GM13976 (cell line): ENCODE measurements at regions not wholly inside any gene's neighbourhood (a gene's known extent, or its start where the extent isn't known, plus 50 kb on each side); places are given as distances from the start of the nearest gene placed in this dataset.

Experiments
- DNase-seq: peaks from one replicate; pipeline ENCODE4 v3.0.0; 2012; ENCODE audit warnings: low spot score
- CTCF ChIP-seq: IDR thresholded peaks from 2 replicates; pipeline ENCODE4 v1.5.1; 2012; ENCODE audit warnings: borderline replicate concordance, mild to moderate bottlenecking; ENCODE audit not compliant: insufficient read depth; ENCODE audit errors: extremely low read depth, missing control alignments, control extremely low read depth
- in situ Hi-C: fragments of 300-500 bp; cut with MboI; formaldehyde crosslinking; loops from one replicate; pipeline ENCODE4 v1.12.0; 2022; ENCODE audit warnings: low sequenced_read_pairs, mixed read lengths, inconsistent platforms; ENCODE audit not compliant: unreplicated experiment

- no peak for TF ChIP-seq CTCF
- in situ Hi-C loops = no loop called here
- no peak for DNase-seq
Measured at GRCh38 chr5:17895288-17896033, 261.2 kb downstream of the TAF11L14 start.

GRCh38 chr5:17896605-17897004, 262.3 kb downstream of the TAF11L14 start:
- no peak for TF ChIP-seq CTCF
- DNase-seq = no peak
- in situ Hi-C loops = no loop called here

GRCh38 chr5:17897776-17898175, 263.5 kb downstream of the TAF11L14 start:
- DNase-seq = no peak
- no peak for TF ChIP-seq CTCF
- in situ Hi-C loops = no loop called here

GRCh38 chr5:17898766-17899165, 264.5 kb downstream of the TAF11L14 start:
- no peak for DNase-seq
- in situ Hi-C loops = no loop called here
- TF ChIP-seq CTCF = no peak

- TF ChIP-seq CTCF = no peak
- DNase-seq = no peak
- in situ Hi-C loops = no loop called here
Measured at GRCh38 chr5:17907094-17907493, 272.8 kb downstream of the TAF11L14 start.

- no peak for TF ChIP-seq CTCF
- no peak for DNase-seq
- in situ Hi-C loops = no loop called here
Measured at GRCh38 chr5:17910318-17910717, 276.1 kb downstream of the TAF11L14 start.

- no peak for DNase-seq
- no peak for TF ChIP-seq CTCF
- in situ Hi-C loops = no loop called here
Measured at GRCh38 chr5:17912794-17913193, 278.5 kb downstream of the TAF11L14 start.
